ENCODE measurements at regions not wholly inside any gene's neighbourhood (a gene's known extent, or its start where the extent isn't known, plus 50 kb on each side); places are given as distances from the start of the nearest gene placed in this dataset.

GRCh38 chrX:139327355-139327754 is 203.2 kb upstream of the F9 start:
- TF ChIP-seq POLR2A (IDR thresholded peaks at IDR 0.05) (no peak), CTCF (IDR thresholded peaks at IDR 0.05) (no peak), EP300 (IDR thresholded peaks at IDR 0.05) (no peak), POLR2AphosphoS5 (IDR thresholded peaks at IDR 0.05) (no peak)
